ENCODE measurements at regions not wholly inside any gene's neighbourhood (a gene's known extent, or its start where the extent isn't known, plus 50 kb on each side); places are given as distances from the start of the nearest gene placed in this dataset.

DNA sequence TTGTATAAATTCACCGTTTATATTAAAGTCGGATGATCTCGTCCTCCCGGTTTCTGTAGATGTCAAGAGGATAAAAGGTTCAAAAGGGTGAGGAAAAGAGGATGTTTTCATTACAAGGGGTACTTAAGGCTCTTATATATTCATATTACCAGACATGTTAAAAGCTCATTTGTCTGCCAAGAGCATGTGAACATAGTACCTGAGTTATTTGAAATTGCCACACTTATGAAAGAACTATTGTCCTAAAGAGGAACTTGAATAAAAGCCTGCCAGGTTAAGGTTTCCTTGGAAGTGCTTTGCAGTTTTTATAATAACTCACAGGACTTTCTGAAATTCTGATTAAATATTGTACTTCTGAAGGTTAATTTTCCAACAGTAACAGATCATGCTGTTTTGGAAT lies 1915.1 kb downstream of the MAT2B start:
- TF ChIP-seq, protein P1, sequence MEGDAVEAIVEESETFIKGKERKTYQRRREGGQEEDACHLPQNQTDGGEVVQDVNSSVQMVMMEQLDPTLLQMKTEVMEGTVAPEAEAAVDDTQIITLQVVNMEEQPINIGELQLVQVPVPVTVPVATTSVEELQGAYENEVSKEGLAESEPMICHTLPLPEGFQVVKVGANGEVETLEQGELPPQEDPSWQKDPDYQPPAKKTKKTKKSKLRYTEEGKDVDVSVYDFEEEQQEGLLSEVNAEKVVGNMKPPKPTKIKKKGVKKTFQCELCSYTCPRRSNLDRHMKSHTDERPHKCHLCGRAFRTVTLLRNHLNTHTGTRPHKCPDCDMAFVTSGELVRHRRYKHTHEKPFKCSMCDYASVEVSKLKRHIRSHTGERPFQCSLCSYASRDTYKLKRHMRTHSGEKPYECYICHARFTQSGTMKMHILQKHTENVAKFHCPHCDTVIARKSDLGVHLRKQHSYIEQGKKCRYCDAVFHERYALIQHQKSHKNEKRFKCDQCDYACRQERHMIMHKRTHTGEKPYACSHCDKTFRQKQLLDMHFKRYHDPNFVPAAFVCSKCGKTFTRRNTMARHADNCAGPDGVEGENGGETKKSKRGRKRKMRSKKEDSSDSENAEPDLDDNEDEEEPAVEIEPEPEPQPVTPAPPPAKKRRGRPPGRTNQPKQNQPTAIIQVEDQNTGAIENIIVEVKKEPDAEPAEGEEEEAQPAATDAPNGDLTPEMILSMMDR (IDR thresholded peaks at IDR 0.05; ENCODE audit: extremely low read depth, low read depth, low read length): no peak
- Histone ChIP-seq H3K79me2 (ENCODE audit: insufficient read depth, low read length) (no peaks in the 10 kb centered on the region), H3K36me3 (ENCODE audit: insufficient read depth, low read length) (no peaks in the 10 kb centered on the region), H3K4me3 (ENCODE audit: insufficient read depth, low read length) (no peak overlapping the region), H3K4me1 (ENCODE audit: insufficient read depth, low read length) (no peaks in the 10 kb centered on the region), H3K4me2 (ENCODE audit: insufficient read depth, low read length) (no peak overlapping the region), H3K27ac (ENCODE audit: low read depth, low read length) (no peak overlapping the region), H4K20me1 (ENCODE audit: insufficient read depth, low read length) (no peaks in the 10 kb centered on the region), H2AFZ (ENCODE audit: low read length) (no peak overlapping the region), H3K9me3 (ENCODE audit: low read depth, low read length) (no peaks in the 10 kb centered on the region), H3K27me3 (ENCODE audit: insufficient read depth, low read length) (no peaks in the 10 kb centered on the region)
- DNase-seq (ENCODE audit: insufficient read length, low spot score, missing footprints): no peak

DNA sequence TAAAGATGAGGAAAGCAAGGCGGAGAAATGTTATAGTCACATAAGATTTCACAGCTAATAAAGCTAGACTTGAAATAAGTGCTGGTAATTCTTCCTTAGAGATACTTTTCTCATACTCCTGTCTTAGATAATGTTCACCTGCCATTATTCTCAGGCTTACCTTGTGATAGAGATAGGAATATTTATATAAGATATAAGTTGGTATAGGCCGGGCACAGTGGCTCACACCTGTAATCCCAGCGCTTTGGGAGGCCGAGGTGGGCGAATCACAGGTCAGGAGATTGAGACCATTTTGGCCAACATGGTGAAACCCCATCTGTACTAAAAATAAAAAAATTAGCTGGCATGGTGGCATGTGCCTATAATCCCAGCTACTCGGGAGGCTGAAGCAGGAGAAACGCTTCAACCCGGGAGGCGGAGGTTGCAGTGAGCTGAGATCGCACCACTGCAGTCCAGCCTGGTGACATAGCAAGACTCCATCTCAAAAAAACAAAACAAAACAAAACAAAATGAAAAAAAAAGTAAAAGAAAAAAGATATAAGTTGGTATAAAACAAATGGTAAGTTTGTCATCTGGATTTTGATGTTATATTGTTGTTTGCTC lies 1918.4 kb downstream of the MAT2B start:
- Histone ChIP-seq H2AFZ (ENCODE audit: low read length) (no peak overlapping the region), H3K4me3 (ENCODE audit: insufficient read depth, low read length) (no peak overlapping the region), H3K27ac (ENCODE audit: low read depth, low read length) (no peak overlapping the region), H3K79me2 (ENCODE audit: insufficient read depth, low read length) (no peaks in the 10 kb centered on the region), H3K27me3 (ENCODE audit: insufficient read depth, low read length) (no peaks in the 10 kb centered on the region), H3K9me3 (ENCODE audit: low read depth, low read length) (no peaks in the 10 kb centered on the region), H4K20me1 (ENCODE audit: insufficient read depth, low read length) (no peaks in the 10 kb centered on the region), H3K4me2 (ENCODE audit: insufficient read depth, low read length) (no peak overlapping the region), H3K36me3 (ENCODE audit: insufficient read depth, low read length) (no peaks in the 10 kb centered on the region), H3K4me1 (ENCODE audit: insufficient read depth, low read length) (no peaks in the 10 kb centered on the region)
- no peak for DNase-seq (ENCODE audit: insufficient read length, low spot score, missing footprints)
- TF ChIP-seq, protein P1 (IDR thresholded peaks at IDR 0.05; ENCODE audit: extremely low read depth, low read depth, low read length): no peak

DNA sequence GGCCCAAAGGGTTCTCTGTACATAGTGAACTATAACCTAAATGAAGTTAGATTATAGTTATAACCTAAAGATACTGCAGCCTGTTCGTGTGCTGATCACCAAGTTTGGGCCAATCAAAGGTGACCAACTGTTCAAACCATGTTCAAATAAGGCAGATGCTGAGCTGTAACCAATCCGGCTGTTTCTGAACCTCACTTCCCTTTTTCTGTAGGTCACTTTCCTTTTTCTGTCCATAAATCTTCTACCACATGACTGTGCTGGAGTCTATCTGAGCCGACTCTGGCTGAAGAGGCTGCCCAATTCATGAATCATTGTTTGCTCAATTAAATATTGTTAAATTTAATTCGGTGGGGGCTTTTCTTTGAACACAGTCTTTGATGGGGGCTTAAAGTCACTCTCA lies 1920.2 kb downstream of the MAT2B start:
- no peak overlapping the region for H2AFZ ChIP-seq (ENCODE audit: low read length)
- H3K36me3 ChIP-seq (ENCODE audit: insufficient read depth, low read length): no peaks in the 10 kb centered on the region
- no peaks in the 10 kb centered on the region for H3K4me1 ChIP-seq (ENCODE audit: insufficient read depth, low read length)
- DNase-seq (ENCODE audit: insufficient read length, low spot score, missing footprints): no peak
- H3K4me3 ChIP-seq (ENCODE audit: insufficient read depth, low read length): no peak overlapping the region
- H3K9me3 ChIP-seq (ENCODE audit: low read depth, low read length): no peaks in the 10 kb centered on the region
- no peaks in the 10 kb centered on the region for H3K79me2 ChIP-seq (ENCODE audit: insufficient read depth, low read length)
- no peaks in the 10 kb centered on the region for H3K27me3 ChIP-seq (ENCODE audit: insufficient read depth, low read length)
- TF ChIP-seq, protein P1 (IDR thresholded peaks at IDR 0.05; ENCODE audit: extremely low read depth, low read depth, low read length): no peak
- no peaks in the 10 kb centered on the region for H4K20me1 ChIP-seq (ENCODE audit: insufficient read depth, low read length)
- H3K4me2 ChIP-seq (ENCODE audit: insufficient read depth, low read length): no peak overlapping the region
- H3K27ac ChIP-seq (ENCODE audit: low read depth, low read length): no peak overlapping the region

DNA sequence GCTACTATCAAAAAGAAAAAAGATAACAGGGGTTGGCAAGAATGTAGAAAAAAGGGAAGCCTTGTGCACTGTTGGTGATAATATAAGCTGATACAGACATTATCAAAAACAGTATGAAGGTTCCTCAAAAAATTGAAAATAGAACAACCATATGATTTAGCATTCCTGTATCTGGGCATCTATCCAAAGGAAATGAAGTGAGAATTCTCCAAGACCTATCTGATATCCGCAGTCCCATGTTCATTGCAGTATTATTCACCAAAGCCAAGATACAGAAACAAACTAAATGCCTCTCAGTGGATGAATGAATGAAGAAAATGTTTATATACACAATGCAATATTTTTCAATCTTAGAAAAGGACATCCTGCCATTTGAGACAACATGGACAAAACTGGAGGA lies 1943.3 kb downstream of the MAT2B start:
- Histone ChIP-seq H3K79me2 (ENCODE audit: insufficient read depth, low read length) (no peaks in the 10 kb centered on the region), H3K4me3 (ENCODE audit: insufficient read depth, low read length) (no peak overlapping the region), H3K4me2 (ENCODE audit: insufficient read depth, low read length) (no peak overlapping the region), H3K36me3 (ENCODE audit: insufficient read depth, low read length) (no peaks in the 10 kb centered on the region), H2AFZ (ENCODE audit: low read length) (no peak overlapping the region), H3K27me3 (ENCODE audit: insufficient read depth, low read length) (no peaks in the 10 kb centered on the region), H3K4me1 (ENCODE audit: insufficient read depth, low read length) (no peaks in the 10 kb centered on the region), H3K27ac (ENCODE audit: low read depth, low read length) (no peak overlapping the region), H4K20me1 (ENCODE audit: insufficient read depth, low read length) (no peaks in the 10 kb centered on the region), H3K9me3 (ENCODE audit: low read depth, low read length) (no peaks in the 10 kb centered on the region)
- no peak for DNase-seq (ENCODE audit: insufficient read length, low spot score, missing footprints)
- TF ChIP-seq, protein P1 (IDR thresholded peaks at IDR 0.05; ENCODE audit: extremely low read depth, low read depth, low read length): no peak
